ENCODE measurements at regions not wholly inside any gene's neighbourhood (a gene's known extent, or its start where the extent isn't known, plus 50 kb on each side); places are given as distances from the start of the nearest gene placed in this dataset.

- TF ChIP-seq EZH2 (IDR thresholded peaks at IDR 0.05; ENCODE audit: low read depth), result no peak
- TF ChIP-seq CTCF (conservative IDR thresholded peaks at IDR 0.05), result no peak
- intact Hi-C loops (cut with micrococcal nuclease; ENCODE audit: unreplicated experiment), result no loop called here
- no peaks in the 10 kb centered on the region for H3K27me3 ChIP-seq (ENCODE audit: insufficient read depth, low read depth)
- no peak overlapping the region for H2AFZ ChIP-seq
- H3K9me3 ChIP-seq (ENCODE audit: insufficient read depth, low read depth), result peaks cover 13% of the 10 kb centered on the region; the same call in 1 of the 2 replicates
- no TSS peak for BruUV-seq (replicated peaks)
- H3K4me1 ChIP-seq (replicated peaks; ENCODE audit: insufficient read depth), result peaks cover 41% of the 10 kb centered on the region
- no peak overlapping the region for H3K27ac ChIP-seq
- H4K20me1 ChIP-seq (ENCODE audit: insufficient read depth), result no peaks in the 10 kb centered on the region
- H3K36me3 ChIP-seq (ENCODE audit: low read depth), result no peaks in the 10 kb centered on the region
- no peak overlapping the region for H3K4me2 ChIP-seq
- CTCF ChIA-PET, result no interaction called here
- H3K9me2 ChIP-seq (ENCODE audit: insufficient read depth), result no peaks in the 10 kb centered on the region
- POLR2A ChIA-PET (ENCODE audit: unreplicated experiment), result no interaction called here
- H3F3A ChIP-seq (ENCODE audit: insufficient read depth, low read depth), result peaks cover 10% of the 10 kb centered on the region
- H3K79me2 ChIP-seq (ENCODE audit: low read depth), result no peaks in the 10 kb centered on the region
- H3K4me3 ChIP-seq, result no peak overlapping the region
- DNase-seq, result no peak
Observed at GRCh38 chr2:180660207-180660606, 320.2 kb upstream of the UBE2E3 start.

- Histone ChIP-seq H3K27me3 (ENCODE audit: insufficient read depth, low read depth) (no peaks in the 10 kb centered on the region), H3K4me3 (no peak overlapping the region), H3K9me3 (ENCODE audit: insufficient read depth, low read depth) (peaks cover 14% of the 10 kb centered on the region), H3K27ac (peak overlapping the region; percentile 33), H3K4me1 (replicated peaks; ENCODE audit: insufficient read depth) (peaks cover 22% of the 10 kb centered on the region), H3K4me2 (peak overlapping the region; percentile 30), H3F3A (ENCODE audit: insufficient read depth, low read depth) (peaks cover 10% of the 10 kb centered on the region), H3K36me3 (ENCODE audit: low read depth) (no peaks in the 10 kb centered on the region), H3K79me2 (ENCODE audit: low read depth) (no peaks in the 10 kb centered on the region), H2AFZ (no peak overlapping the region), H4K20me1 (ENCODE audit: insufficient read depth) (no peaks in the 10 kb centered on the region), H3K9me2 (ENCODE audit: insufficient read depth) (no peaks in the 10 kb centered on the region)
- no TSS peak for BruUV-seq (replicated peaks)
- intact Hi-C loops (cut with micrococcal nuclease; ENCODE audit: unreplicated experiment), result loop anchor here (1.0 to 5.0 kb wide), 5 partner anchors 18 to 325 kb away; partner anchors contain the start of gene UBE2E3
- CTCF ChIA-PET, result interaction anchor here (0.5 to 1.1 kb wide), 4 partner anchors 72 to 531 kb away, joined by 3 read pairs; partner anchors contain the start of gene UBE2E3
- no peak for TF ChIP-seq CTCF (conservative IDR thresholded peaks at IDR 0.05)
- TF ChIP-seq EZH2 (IDR thresholded peaks at IDR 0.05; ENCODE audit: low read depth), result no peak
- peak; percentile 50 to 92 for DNase-seq
- POLR2A ChIA-PET (ENCODE audit: unreplicated experiment), result no interaction called here
Observed at GRCh38 chr2:180657054-180657453, 323.4 kb upstream of the UBE2E3 start.

GRCh38 chr2:180656455-180656847 lies 324.0 kb upstream of the UBE2E3 start:
- no peaks in the 10 kb centered on the region for H3K79me2 ChIP-seq (ENCODE audit: low read depth)
- no peaks in the 10 kb centered on the region for H3K9me2 ChIP-seq (ENCODE audit: insufficient read depth)
- ChIA-PET POLR2A (ENCODE audit: unreplicated experiment) (no interaction called here), CTCF (interaction anchor here (0.5 to 1.1 kb wide), 5 partner anchors 14 to 531 kb away, joined by 3 to 5 read pairs (median 3); no protein-coding TSS in a partner anchor)
- peak; percentile 42 to 93 for DNase-seq
- H2AFZ ChIP-seq, result no peak overlapping the region
- TF ChIP-seq CTCF (conservative IDR thresholded peaks at IDR 0.05) (no peak), EZH2 (IDR thresholded peaks at IDR 0.05; ENCODE audit: low read depth) (no peak)
- H4K20me1 ChIP-seq (ENCODE audit: insufficient read depth), result no peaks in the 10 kb centered on the region
- no peaks in the 10 kb centered on the region for H3K27me3 ChIP-seq (ENCODE audit: insufficient read depth, low read depth)
- H3K9me3 ChIP-seq (ENCODE audit: insufficient read depth, low read depth), result peaks cover 10% of the 10 kb centered on the region
- peak overlapping the region; percentile 33 for H3K27ac ChIP-seq
- intact Hi-C loops (cut with micrococcal nuclease; ENCODE audit: unreplicated experiment), result loop anchor here (2.0 to 5.0 kb wide), 3 partner anchors 72 to 326 kb away; partner anchors contain the start of gene UBE2E3
- H3F3A ChIP-seq (ENCODE audit: insufficient read depth, low read depth), result peaks cover 10% of the 10 kb centered on the region
- no peak overlapping the region for H3K4me3 ChIP-seq
- no peaks in the 10 kb centered on the region for H3K36me3 ChIP-seq (ENCODE audit: low read depth)
- peak overlapping the region; percentile 30 for H3K4me2 ChIP-seq
- no TSS peak for BruUV-seq (replicated peaks)
- peaks cover 21% of the 10 kb centered on the region for H3K4me1 ChIP-seq (replicated peaks; ENCODE audit: insufficient read depth)
